ENCODE measurements at regions not wholly inside any gene's neighbourhood (a gene's known extent, or its start where the extent isn't known, plus 50 kb on each side); places are given as distances from the start of the nearest gene placed in this dataset.

DNA sequence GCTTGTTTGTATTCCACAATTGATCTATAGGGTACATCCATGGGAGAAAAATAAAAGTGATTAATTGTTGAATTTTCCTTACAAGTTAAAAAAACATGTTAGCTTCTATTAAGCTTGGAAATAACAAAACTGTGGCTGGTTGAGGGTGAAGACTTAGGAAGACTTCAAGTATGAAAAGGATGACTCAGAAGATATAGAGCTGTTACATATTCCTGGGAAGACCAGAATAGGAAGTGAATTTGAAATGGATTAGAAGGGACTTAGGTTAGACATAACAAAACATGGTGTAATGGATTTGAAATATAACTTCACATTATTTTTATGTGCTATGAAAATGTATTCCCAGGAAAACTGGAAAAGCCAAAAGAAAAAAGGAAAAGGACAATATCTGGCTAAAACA, 732.2 kb downstream of the HDGFL1 start:
- Mint-ChIP-seq H3K4me3 (no peak overlapping the region), H3K27ac (no peak overlapping the region), H3K36me3 (ENCODE audit: low read depth) (no peaks in the 10 kb centered on the region), H3K27me3 (no peaks in the 10 kb centered on the region), H3K9me3 (no peaks in the 10 kb centered on the region), H3K4me1 (no peaks in the 10 kb centered on the region)
- TF ChIP-seq, protein P1, sequence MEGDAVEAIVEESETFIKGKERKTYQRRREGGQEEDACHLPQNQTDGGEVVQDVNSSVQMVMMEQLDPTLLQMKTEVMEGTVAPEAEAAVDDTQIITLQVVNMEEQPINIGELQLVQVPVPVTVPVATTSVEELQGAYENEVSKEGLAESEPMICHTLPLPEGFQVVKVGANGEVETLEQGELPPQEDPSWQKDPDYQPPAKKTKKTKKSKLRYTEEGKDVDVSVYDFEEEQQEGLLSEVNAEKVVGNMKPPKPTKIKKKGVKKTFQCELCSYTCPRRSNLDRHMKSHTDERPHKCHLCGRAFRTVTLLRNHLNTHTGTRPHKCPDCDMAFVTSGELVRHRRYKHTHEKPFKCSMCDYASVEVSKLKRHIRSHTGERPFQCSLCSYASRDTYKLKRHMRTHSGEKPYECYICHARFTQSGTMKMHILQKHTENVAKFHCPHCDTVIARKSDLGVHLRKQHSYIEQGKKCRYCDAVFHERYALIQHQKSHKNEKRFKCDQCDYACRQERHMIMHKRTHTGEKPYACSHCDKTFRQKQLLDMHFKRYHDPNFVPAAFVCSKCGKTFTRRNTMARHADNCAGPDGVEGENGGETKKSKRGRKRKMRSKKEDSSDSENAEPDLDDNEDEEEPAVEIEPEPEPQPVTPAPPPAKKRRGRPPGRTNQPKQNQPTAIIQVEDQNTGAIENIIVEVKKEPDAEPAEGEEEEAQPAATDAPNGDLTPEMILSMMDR (IDR thresholded peaks at IDR 0.05), result no peak
- ChIA-PET POLR2A (no interaction called here), CTCF (no interaction called here)
- intact Hi-C loops (cut with micrococcal nuclease), result no loop called here
- DNase-seq (no peak), ATAC-seq (ENCODE audit: low read depth) (no peak)

DNA sequence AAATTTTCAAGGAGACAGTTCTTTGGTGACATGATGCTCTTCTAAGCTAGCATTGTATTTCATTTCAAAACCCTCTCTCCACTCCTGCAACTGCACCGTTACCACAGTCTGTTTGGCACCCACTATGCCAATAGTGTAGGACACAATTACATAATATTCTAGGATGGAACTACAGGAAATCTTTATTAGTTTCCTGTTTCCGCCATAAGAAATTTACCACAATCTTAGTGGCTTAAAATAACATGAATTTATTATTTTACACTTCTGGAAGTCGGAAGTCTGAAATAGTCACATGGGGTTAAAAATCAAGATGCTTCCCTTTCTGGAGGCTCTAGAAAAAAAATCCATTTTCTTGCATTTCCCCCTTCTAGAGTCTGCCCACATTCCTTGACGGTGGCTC, 733.1 kb downstream of the HDGFL1 start:
- no peak overlapping the region for H3K27ac Mint-ChIP-seq
- H3K4me1 Mint-ChIP-seq, result no peaks in the 10 kb centered on the region
- no peaks in the 10 kb centered on the region for H3K36me3 Mint-ChIP-seq (ENCODE audit: low read depth)
- POLR2A ChIA-PET, result no interaction called here
- intact Hi-C loops (cut with micrococcal nuclease), result no loop called here
- TF ChIP-seq, protein P1 (IDR thresholded peaks at IDR 0.05), result no peak
- no peaks in the 10 kb centered on the region for H3K9me3 Mint-ChIP-seq
- H3K27me3 Mint-ChIP-seq, result no peaks in the 10 kb centered on the region
- no peak overlapping the region for H3K4me3 Mint-ChIP-seq
- no peak for ATAC-seq (ENCODE audit: low read depth)
- DNase-seq, result no peak
- CTCF ChIA-PET, result no interaction called here

DNA sequence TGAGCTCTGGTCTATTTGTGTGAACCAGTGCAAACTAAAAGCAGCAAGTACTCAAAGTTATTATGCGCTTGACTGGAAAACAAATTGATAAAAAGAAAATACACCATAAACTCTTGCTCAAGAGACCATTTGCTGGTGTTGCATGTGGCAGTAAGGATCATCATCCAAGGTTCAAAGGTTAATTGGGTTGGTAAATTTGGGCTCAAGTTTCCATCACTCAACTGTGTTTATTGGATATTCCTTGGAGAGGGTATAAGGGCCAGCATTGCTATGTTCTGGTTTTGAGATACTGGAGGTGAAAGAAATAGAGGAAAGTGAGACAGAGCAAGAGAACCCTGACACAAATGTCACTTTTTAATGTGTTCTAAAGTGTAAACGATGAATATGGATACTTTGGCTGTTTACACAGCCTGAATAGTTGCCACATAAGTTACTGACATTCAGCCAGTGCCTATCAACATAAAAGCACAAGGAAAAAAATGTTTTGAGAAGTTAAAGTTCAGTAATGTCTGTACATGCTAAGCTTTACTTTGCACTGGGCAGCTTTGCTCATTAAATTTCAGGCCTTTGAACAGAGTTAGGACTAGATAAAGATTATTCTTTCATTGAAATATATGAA, 736.1 kb downstream of the HDGFL1 start:
- ChIA-PET CTCF (no interaction called here), POLR2A (no interaction called here)
- no peak for ATAC-seq (ENCODE audit: low read depth)
- H3K36me3 Mint-ChIP-seq (ENCODE audit: low read depth), result no peaks in the 10 kb centered on the region
- H3K4me3 Mint-ChIP-seq, result no peak overlapping the region
- intact Hi-C loops (cut with micrococcal nuclease), result no loop called here
- H3K27ac Mint-ChIP-seq, result no peak overlapping the region
- no peaks in the 10 kb centered on the region for H3K4me1 Mint-ChIP-seq
- H3K27me3 Mint-ChIP-seq, result no peaks in the 10 kb centered on the region
- TF ChIP-seq, protein P1 (IDR thresholded peaks at IDR 0.05), result no peak
- peaks cover 7% of the 10 kb centered on the region for H3K9me3 Mint-ChIP-seq
- DNase-seq, result no peak

DNA sequence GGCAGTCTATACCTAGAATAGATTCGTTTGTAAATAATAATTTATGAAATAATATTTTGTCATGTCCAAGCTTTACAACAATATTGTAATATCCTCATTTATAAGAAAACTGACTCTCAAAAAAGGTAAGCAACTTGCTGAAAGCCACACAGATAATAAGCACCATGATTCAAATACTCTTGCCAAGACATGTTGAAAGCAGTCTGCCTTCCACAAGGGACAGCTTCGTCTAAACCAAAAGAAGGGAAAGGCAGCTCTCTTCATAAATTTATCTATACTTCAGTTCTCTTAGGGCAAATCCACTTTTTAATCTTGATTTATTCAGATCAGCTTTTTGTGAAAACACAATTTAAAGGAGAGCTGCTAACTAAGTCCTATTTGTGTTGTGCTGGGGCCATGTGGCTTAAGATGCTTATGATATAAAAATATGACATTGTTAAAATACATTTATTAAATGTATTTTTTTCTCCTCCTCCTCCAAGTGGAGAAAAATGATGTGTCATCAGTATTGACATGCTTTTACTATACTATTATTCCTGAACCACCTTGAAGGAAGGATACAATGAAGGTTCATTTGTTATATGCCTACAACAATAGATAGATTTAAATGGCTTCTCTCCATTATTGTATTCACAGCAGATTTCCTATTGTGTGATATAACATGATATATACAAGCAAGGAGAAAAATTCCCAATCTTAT, 737.0 kb downstream of the HDGFL1 start:
- ChIA-PET CTCF (no interaction called here), POLR2A (no interaction called here)
- H3K4me1 Mint-ChIP-seq, result no peaks in the 10 kb centered on the region
- intact Hi-C loops (cut with micrococcal nuclease), result no loop called here
- TF ChIP-seq, protein P1 (IDR thresholded peaks at IDR 0.05), result no peak
- DNase-seq (no peak), ATAC-seq (ENCODE audit: low read depth) (no peak)
- no peaks in the 10 kb centered on the region for H3K36me3 Mint-ChIP-seq (ENCODE audit: low read depth)
- peaks cover 7% of the 10 kb centered on the region for H3K9me3 Mint-ChIP-seq
- H3K27ac Mint-ChIP-seq, result no peak overlapping the region
- H3K27me3 Mint-ChIP-seq, result no peaks in the 10 kb centered on the region
- H3K4me3 Mint-ChIP-seq, result no peak overlapping the region

DNA sequence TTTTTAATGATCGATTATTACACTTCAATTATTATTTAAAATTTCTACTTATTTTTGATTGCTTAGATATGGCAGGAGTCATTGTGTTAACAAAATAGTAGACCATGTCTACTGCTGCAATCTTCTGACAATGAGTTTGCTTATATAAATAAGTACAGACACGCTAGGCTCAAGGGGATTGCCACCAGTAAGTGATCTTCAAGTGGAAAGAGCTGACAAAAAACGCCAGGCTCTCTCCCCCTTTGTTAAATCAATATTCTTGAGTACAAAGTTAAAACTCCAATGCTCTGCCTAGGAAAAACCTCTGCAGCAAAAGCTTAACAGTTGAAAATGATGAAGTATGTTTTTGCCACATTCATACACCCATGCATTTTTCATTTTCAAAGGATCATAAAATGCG, 738.1 kb downstream of the HDGFL1 start:
- Mint-ChIP-seq H3K4me3 (no peak overlapping the region), H3K36me3 (ENCODE audit: low read depth) (no peaks in the 10 kb centered on the region), H3K27me3 (no peaks in the 10 kb centered on the region), H3K9me3 (peaks cover 7% of the 10 kb centered on the region), H3K27ac (no peak overlapping the region), H3K4me1 (no peaks in the 10 kb centered on the region)
- POLR2A ChIA-PET, result no interaction called here
- CTCF ChIA-PET, result no interaction called here
- DNase-seq (no peak), ATAC-seq (ENCODE audit: low read depth) (no peak)
- intact Hi-C loops (cut with micrococcal nuclease), result no loop called here
- TF ChIP-seq, protein P1 (IDR thresholded peaks at IDR 0.05), result no peak
